HG03354 (cell line): ENCODE measurements at regions not wholly inside any gene's neighbourhood (a gene's known extent, or its start where the extent isn't known, plus 50 kb on each side); places are given as distances from the start of the nearest gene placed in this dataset.

Experiments
- ATAC-seq: cut with Tn5 transposase; IDR thresholded peaks from one replicate; pipeline ENCODE4 v1.9.1; 2021; ENCODE audit warnings: mild to moderate bottlenecking; ENCODE audit not compliant: unreplicated experiment, poor library complexity, severe bottlenecking

GRCh38 chr2:21416226-21416625 is 292.5 kb downstream of the TDRD15 start:
- ATAC-seq, result no peak

- ATAC-seq, result no peak
These were observed 294.7 kb downstream of the TDRD15 start for GRCh38 chr2:21418456-21418855.

DNA sequence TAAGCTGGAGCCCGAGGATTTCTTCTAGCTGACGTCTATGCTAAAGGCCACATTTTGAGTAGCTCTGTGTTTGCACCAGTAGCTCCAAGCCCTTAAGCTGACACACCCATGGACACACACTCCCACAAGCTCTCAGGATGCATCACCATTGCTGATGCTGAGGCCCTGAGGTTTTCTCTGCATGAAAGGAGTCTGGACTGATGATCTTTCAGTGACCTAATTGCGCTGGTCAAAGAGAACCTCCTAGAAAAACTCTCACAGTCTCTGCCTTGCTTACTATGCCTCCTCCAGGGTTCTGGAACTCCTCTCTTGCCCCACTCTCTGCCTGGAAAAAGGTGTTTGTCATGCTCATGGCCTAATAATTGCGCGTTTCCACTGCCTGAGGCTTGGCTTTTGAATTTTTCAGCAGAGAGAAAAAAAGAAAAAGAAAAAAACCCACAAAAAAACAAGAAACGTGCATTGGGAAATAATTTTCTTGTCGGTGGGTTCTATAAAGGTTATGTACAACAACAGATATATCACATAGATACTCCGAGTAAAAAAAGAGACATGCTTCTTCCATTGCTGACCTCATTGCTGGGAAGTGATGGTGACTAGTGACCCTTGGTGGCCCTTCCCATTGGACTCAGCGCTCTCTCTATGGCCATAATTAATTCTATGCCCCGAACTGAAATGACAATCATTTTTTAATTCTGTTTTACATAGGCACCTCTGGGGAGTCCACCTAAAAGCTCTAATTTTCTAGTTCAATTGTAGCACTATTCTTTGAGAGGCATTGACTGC is 297.0 kb downstream of the TDRD15 start:
- ATAC-seq, result no peak

GRCh38 chr2:21422050-21422449 is 298.3 kb downstream of the TDRD15 start:
- peak; percentile 74 for ATAC-seq

DNA sequence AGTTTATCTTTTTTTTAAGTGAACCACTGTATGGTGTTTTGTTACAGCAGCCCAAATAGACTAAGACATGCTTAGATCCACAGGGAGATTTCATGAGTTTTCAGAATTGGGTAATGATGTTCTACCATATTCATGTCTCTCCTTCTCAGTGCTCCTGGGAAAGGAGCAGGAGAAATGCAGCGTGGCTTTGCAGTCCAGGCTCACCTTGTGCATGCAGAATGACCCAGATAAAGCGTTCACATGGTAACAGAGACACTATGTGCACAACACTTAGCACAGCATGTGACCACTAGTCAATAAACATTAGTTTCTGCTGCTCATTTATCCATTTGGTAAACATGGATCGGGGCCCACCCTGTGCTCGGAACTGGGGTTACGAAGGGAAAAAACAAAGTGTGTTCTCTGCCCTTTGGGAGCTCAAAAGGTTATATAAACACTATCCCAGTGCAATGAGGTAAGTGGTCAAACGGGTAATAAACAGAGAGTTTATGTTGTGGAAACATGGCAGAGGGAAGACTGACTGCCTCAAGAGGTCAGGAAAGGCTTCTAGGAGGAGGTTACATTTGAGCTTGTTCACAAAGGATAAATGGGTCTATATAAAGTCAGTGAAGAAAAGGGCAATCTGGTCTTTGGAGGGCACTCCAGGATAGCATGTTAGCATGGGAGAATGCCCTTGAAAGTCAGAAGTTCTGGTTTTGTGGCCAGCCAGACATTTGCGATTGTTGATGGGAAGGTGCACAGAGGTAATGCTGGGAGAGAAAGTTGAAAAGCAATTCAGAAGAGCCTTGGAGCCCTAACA is 299.2 kb downstream of the TDRD15 start:
- no peak for ATAC-seq

GRCh38 chr2:21423854-21424253 is 300.1 kb downstream of the TDRD15 start:
- no peak for ATAC-seq

DNA sequence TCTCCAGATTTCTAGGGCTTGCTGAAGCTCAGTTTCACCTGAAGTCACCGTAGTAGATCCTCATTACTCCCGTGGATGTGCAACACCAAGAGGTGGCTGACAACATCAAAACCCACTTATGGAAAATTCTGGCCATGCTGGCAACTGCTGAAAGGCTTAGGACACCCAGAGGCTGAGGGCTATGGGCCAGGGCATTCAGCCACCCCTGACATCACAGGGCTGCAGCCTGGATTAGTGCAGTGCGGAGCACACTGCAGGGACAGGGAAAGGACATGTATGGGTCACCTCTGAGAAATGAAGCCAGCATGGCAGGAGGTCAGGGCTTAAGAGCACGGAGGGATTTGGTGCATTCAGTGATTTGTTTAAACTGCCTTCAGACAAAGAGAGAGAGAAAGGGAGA is 300.6 kb downstream of the TDRD15 start:
- no peak for ATAC-seq

GRCh38 chr2:21427606-21428005 is 303.8 kb downstream of the TDRD15 start:
- peak; percentile 69 for ATAC-seq

- ATAC-seq, result no peak
These were observed 305.0 kb downstream of the TDRD15 start for GRCh38 chr2:21428754-21429153.

DNA sequence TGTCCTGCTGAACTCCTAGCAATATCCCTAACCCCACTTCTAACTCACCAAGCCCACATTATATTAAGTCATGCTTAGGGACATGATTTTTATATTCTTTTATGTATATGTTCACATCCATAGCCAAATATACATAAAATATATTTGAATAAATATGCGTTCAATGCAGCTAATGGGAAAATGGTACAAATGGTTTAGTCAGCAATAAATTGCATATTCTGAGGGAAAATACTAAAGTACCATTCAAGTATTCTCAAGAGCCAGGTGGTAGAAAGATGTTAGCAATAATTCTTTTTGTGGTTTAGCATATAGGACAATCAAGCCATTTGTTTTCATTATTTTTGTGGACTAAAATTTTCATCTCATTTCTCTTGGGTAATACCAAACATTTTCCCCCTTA is 306.0 kb downstream of the TDRD15 start:
- no peak for ATAC-seq

GRCh38 chr2:21431078-21431477 is 307.3 kb downstream of the TDRD15 start:
- ATAC-seq, result no peak

DNA sequence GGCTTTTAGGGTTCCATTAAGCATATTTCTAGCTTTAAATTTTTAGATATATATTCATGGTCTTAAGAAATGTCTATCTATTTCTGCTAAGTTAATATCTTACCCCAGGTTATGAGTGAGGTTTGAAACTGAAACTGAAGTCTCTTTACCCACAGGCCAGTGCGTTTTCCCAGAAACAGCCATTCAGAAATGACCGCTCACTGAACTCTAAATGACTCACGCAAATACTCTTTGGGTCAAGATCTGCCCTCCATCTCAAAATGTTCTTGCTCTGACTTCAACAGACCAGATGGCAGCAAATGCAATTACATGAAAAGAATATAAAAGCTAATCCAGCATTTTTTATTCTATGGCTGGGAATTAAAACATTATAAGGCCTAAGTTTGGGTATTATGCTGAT is 315.2 kb downstream of the TDRD15 start:
- peak; percentile 74 for ATAC-seq

DNA sequence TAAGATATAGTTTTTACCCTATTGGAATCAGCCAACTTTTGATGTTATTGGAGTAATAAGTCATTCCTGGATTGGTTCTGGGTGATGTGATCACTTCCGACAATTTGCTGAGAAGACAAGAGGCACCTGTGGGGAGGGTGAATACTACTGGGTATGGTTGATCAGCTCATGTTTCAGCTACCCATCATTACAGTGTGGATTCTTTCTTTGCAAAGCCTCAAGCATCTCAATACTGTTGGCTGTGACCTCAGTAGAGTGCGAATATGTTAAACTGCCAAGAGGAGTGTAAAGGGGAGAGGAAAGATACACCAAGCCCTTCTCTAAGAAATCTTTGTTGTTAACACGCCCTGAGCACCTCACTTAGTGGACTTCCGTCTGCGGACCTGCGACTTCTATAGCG is 317.7 kb downstream of the TDRD15 start:
- no peak for ATAC-seq

DNA sequence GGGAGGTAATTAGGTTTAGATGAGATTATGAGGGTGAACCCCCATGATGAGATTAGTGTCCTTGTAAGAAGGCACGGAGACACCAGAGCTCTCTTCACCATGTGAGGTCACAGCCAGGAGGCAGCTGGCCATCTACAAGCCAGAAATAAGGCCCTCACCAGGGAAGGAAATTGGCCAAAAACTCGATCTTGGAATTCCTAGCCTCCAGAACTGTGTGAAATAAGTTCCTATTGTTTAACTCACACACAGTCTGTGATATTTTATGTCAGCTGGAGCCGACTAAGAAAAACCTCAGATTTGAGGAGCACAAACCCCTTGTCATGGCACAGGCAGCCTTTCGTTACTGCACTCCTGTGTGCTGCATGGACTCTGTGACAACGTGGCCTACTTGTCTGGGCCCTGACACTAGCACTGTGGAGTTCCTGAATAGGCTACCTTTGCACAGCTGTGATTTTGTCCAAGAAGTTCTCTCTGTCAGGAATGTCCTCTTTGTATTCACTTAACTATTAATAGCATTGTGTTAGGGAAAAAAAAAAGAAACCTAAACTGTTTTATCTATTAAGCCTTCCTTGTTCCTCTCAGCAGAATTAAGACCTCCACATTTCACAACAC is 319.8 kb downstream of the TDRD15 start:
- no peak for ATAC-seq

DNA sequence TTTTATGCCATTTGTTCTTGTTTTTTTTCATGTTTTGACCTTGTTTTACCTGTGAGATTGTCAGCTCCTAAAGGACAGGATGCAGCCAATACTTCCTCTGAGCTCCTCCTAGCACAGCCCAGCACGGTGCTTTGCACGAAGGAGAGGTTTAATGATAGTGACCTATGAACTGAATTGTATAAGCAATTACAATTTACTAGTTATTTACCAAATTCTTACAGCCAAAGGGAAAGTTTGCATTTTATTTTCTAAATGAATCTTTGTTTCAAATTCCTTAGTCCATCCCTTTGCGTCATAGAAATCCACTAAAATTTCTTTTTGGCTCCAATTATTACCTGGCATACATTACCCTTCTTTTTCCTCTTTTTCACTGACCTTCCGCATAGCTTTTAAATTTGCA is 326.1 kb downstream of the TDRD15 start:
- ATAC-seq, result no peak

GRCh38 chr2:21451403-21451802 is 327.6 kb downstream of the TDRD15 start:
- no peak for ATAC-seq

DNA sequence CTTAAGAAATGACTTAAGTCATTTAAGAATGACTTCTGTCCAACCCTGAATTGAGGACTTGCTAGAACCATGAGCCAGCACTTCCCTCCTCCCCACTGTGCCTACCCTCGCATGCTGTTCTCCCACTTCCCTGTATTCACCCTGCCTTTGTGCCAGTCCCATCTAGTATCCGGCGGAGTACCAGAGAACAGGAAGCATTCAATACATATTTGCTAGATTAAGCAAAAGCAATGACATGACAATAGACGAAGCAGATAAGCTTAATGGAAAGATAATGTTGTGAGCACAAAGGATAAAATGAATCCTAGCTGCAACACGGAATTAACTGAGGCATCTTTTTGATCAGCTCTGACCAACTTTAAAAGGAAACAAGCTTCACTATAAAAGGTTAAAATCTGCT is 328.5 kb downstream of the TDRD15 start:
- ATAC-seq, result no peak

DNA sequence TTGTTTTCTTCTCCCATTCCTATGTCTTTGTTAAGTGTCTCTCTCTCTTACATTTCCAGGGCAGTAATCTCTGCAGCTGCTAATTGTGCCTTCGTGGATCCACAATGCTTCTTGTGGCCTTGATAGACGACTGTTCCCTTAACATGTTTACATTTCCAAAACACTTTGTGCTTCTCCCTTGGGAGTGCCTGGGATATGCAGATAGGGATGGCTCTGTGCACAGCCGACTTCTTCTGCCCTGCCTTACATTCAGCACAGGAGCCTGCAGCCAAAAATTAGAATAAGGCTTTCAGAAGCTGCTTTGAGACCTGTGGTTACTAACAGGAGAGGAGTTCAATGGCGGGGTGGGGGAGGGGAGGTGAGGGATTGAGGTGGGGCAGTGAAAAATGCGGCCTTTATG is 328.9 kb downstream of the TDRD15 start:
- ATAC-seq, result no peak

GRCh38 chr2:21453723-21454450 is 330.1 kb downstream of the TDRD15 start:
- ATAC-seq, result no peak

DNA sequence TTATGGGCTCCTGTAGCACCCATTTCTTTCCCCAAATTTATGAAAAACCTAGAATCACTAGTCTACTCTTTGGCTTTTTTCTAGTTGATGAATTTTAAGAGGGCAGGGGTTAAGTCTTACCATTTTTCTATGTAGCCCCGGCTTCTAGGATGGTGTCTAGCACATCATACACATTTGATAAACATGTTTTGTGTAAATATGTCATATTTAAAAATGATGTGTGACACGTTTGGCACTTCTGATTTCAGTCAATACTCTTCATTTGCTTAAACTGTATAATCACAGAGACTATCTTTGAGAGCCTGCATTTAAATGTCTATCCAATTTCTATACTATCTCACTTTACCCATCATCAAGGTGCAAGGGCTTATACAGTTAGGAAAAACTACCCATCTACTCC is 331.1 kb downstream of the TDRD15 start:
- no peak for ATAC-seq
